Suprapubic skin (tissue), 3 donors: ENCODE measurements at regions not wholly inside any gene's neighbourhood (a gene's known extent, or its start where the extent isn't known, plus 50 kb on each side); places are given as distances from the start of the nearest gene placed in this dataset.

Source experiments
- CTCF ChIP-seq, 2 donors: fragments of 200-600 bp in 1 of 2; fragments of 450-650 bp in 1 of 2; sonication (generic) in 1 of 2; IDR thresholded peaks; one replicate each; pipeline ENCODE4 v1.5.1; 2016 to 2019; ENCODE audit warnings: antibody characterized with exemption in 2 of 2, mild to moderate bottlenecking in 1 of 2, moderate library complexity in 1 of 2
- EP300 ChIP-seq: sonication (generic); formaldehyde crosslinking; IDR thresholded peaks from one replicate; pipeline ENCODE4 v1.6.1; 2017; ENCODE audit warnings: antibody characterized with exemption

DNA sequence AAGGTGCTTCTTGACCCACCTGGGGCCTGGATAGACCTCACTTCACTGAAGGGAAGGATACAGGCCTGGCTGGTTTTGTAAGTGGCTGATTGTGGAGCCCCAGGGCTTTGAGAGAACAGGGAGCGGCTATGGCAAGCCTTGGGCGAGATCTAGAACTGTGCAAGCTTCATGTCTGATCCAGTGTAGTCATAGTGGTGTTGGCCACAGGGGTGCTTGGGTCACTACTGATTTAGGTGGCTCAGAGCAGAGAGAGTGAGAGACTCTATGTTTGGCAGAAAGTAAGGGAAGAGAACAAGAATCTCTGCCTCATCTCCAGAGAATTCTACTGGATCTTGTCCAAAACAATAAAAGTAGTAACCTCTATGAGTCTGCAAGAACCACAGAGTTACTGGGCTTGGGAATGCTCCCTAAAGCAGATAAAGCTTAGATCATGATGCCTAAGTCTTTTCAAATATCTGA is 394.2 kb upstream of the EPHA3 start:
- TF ChIP-seq CTCF (IDR thresholded peaks at IDR 0.05) (no peak), EP300 (no peak)
